Hepatocyte (in vitro differentiated cells): ENCODE measurements at regions not wholly inside any gene's neighbourhood (a gene's known extent, or its start where the extent isn't known, plus 50 kb on each side); places are given as distances from the start of the nearest gene placed in this dataset.

Source experiments
- DNase-seq: peaks from one replicate; pipeline ENCODE4 v3.0.0-alpha.2; 2016; ENCODE audit warnings: low spot score
- H2AFZ ChIP-seq: fragments of 200-600 bp; sonication (generic); 2 replicates; pipeline ENCODE4 v1.6.0; 2016; ENCODE audit warnings: antibody characterized with exemption, mild to moderate bottlenecking
- H3K27ac ChIP-seq: fragments of 200-600 bp; sonication (generic); 2 replicates; pipeline ENCODE4 v1.5.1; 2016; ENCODE audit warnings: mild to moderate bottlenecking
- H3K27me3 ChIP-seq: fragments of 200-600 bp; sonication (generic); 2 replicates; pipeline ENCODE4 v1.6.1; 2016
- H3K36me3 ChIP-seq: fragments of 200-600 bp; sonication (generic); replicated peaks from 2 replicates; pipeline ENCODE4 v1.5.1; 2016; ENCODE audit warnings: low read depth; ENCODE audit not compliant: insufficient read depth
- H3K4me1 ChIP-seq: fragments of 200-600 bp; sonication (generic); 2 replicates; pipeline ENCODE4 v1.5.1; 2016; ENCODE audit warnings: mild to moderate bottlenecking, moderate library complexity; ENCODE audit not compliant: insufficient read depth
- H3K4me2 ChIP-seq: fragments of 200-600 bp; sonication (generic); 2 replicates; pipeline ENCODE4 v1.6.0; 2016
- H3K4me3 ChIP-seq: fragments of 200-600 bp; sonication (generic); 2 replicates; pipeline ENCODE4 v1.5.1; 2016; ENCODE audit warnings: mild to moderate bottlenecking
- H3K79me2 ChIP-seq: fragments of 200-600 bp; sonication (generic); 2 replicates; pipeline ENCODE4 v1.6.0; 2017; ENCODE audit warnings: mild to moderate bottlenecking
- H3K9me2 ChIP-seq: fragments of 200-600 bp; sonication (generic); replicated peaks from 2 replicates; pipeline ENCODE4 v1.6.0; 2017; ENCODE audit warnings: mild to moderate bottlenecking; ENCODE audit not compliant: insufficient read depth
- H3K9me3 ChIP-seq: fragments of 200-600 bp; sonication (generic); 2 replicates; pipeline ENCODE4 v1.5.1; 2016; ENCODE audit warnings: low read depth, mild to moderate bottlenecking
- H4K20me1 ChIP-seq: fragments of 200-600 bp; sonication (generic); 2 replicates; pipeline ENCODE4 v1.6.0; 2016; ENCODE audit warnings: mild to moderate bottlenecking; ENCODE audit not compliant: insufficient read depth, poor library complexity, severe bottlenecking
- EZH2 ChIP-seq: fragments of 200-600 bp; sonication (generic); IDR thresholded peaks from 2 replicates; pipeline ENCODE4 v1.6.1; 2016; ENCODE audit warnings: antibody characterized with exemption, mild to moderate bottlenecking, borderline replicate concordance
- EZH2phosphoT487 ChIP-seq: fragments of 200-600 bp; sonication (generic); IDR thresholded peaks from one replicate; pipeline ENCODE4 v1.6.1; 2018; ENCODE audit warnings: antibody characterized with exemption, mild to moderate bottlenecking, low read depth, moderate library complexity; ENCODE audit not compliant: unreplicated experiment, severe bottlenecking
- WGBS: methylation state at CpG from one replicate; pipeline ENCODE4 v1.1.6; 2016; ENCODE audit warnings: low lambda C conversion rate; ENCODE audit errors: missing lambda C conversion rate; 5-methylcytosine and 5-hydroxymethylcytosine counted together
- TF ChIP-seq, protein P1 (sequence below): fragments of 200-600 bp; sonication (generic); IDR thresholded peaks from 2 replicates; pipeline ENCODE4 v1.5.1; 2016; ENCODE audit warnings: antibody characterized with exemption, mild to moderate bottlenecking; ENCODE audit not compliant: poor library complexity

DNA sequence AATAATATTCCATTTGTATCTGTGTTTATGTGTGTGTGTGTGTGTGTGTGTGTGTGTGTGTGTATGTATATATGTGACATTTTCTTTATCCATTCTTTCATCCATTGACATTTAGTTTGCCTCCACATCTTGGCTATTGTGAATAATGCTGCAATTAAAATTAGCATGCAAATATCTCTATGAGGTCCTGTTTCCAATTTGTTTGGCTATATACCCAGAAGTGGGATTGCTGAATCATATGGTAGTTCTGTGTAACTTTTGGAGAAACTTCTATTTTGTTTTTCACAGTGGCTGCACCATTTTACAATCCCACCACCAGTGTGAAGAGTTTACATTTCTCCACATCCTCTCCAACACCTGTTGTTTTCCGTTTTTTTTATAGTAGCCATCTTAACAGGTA is 53.1 kb downstream of the CH25H start:
- Histone ChIP-seq H3K36me3 (no peaks in the 10 kb centered on the region), H3K27ac (no peak overlapping the region), H3K4me2 (no peak overlapping the region), H2AFZ (no peak overlapping the region), H3K9me2 (no peaks in the 10 kb centered on the region), H3K4me3 (no peak overlapping the region), H3K4me1 (no peaks in the 10 kb centered on the region), H4K20me1 (no peaks in the 10 kb centered on the region), H3K9me3 (no peaks in the 10 kb centered on the region), H3K27me3 (no peaks in the 10 kb centered on the region), H3K79me2 (no peaks in the 10 kb centered on the region)
- 91% methylated on average over 1 of the region's 1 CpG for WGBS
- DNase-seq = no peak
- TF ChIP-seq EZH2 (no peak), EZH2phosphoT487 (no peak)
- TF ChIP-seq, protein P1, sequence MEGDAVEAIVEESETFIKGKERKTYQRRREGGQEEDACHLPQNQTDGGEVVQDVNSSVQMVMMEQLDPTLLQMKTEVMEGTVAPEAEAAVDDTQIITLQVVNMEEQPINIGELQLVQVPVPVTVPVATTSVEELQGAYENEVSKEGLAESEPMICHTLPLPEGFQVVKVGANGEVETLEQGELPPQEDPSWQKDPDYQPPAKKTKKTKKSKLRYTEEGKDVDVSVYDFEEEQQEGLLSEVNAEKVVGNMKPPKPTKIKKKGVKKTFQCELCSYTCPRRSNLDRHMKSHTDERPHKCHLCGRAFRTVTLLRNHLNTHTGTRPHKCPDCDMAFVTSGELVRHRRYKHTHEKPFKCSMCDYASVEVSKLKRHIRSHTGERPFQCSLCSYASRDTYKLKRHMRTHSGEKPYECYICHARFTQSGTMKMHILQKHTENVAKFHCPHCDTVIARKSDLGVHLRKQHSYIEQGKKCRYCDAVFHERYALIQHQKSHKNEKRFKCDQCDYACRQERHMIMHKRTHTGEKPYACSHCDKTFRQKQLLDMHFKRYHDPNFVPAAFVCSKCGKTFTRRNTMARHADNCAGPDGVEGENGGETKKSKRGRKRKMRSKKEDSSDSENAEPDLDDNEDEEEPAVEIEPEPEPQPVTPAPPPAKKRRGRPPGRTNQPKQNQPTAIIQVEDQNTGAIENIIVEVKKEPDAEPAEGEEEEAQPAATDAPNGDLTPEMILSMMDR = no peak

DNA sequence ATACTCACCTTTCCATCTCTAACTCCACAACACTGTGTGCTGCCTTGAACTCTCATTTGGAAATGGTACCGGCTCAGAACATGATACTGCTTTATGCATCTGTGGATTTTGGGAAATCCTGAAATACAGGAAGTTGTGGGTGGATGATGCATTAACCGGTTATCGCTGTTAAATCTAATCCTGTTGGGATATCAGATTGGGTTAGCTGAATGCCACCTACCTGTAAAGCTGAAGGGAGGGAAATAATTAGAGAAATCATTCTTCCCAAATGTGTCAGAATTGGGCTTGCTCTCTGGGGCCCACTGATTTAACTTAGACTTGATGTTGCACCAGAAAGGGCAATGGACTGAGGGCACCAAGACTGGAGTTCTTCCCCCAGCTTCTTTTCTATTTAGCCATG is 54.0 kb downstream of the CH25H start:
- H4K20me1 ChIP-seq = no peaks in the 10 kb centered on the region
- no peak overlapping the region for H3K27ac ChIP-seq
- no peak overlapping the region for H3K4me3 ChIP-seq
- no peaks in the 10 kb centered on the region for H3K9me2 ChIP-seq
- H3K4me1 ChIP-seq = no peaks in the 10 kb centered on the region
- H3K79me2 ChIP-seq = no peaks in the 10 kb centered on the region
- WGBS = 87% methylated on average over 3 of the region's 3 CpGs
- no peaks in the 10 kb centered on the region for H3K36me3 ChIP-seq
- H3K9me3 ChIP-seq = no peaks in the 10 kb centered on the region
- no peak for TF ChIP-seq EZH2
- TF ChIP-seq EZH2phosphoT487 = no peak
- TF ChIP-seq, protein P1 = no peak
- H3K27me3 ChIP-seq = no peaks in the 10 kb centered on the region
- H3K4me2 ChIP-seq = no peak overlapping the region
- no peak overlapping the region for H2AFZ ChIP-seq
- DNase-seq = no peak

DNA sequence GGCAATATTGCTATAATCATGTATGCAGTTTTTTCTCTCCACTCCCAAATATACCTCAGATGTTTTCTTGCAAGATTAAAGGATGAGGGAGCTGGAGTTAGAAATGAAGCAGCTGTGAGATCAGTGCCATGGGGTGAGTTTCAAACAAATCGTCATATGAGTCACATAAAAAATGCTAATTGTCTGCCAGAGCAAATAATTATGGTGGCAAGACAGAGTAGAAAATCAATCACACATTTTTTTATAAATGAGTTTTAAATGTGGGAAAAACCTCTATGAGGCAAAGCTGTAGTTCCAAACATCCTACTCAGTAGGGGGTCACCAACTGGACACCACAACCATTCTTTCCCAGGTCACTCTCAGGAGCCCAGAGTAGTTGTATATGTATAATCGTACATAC is 55.3 kb downstream of the CH25H start:
- H3K4me2 ChIP-seq = no peak overlapping the region
- H3K4me3 ChIP-seq = no peak overlapping the region
- no peak for TF ChIP-seq EZH2

DNA sequence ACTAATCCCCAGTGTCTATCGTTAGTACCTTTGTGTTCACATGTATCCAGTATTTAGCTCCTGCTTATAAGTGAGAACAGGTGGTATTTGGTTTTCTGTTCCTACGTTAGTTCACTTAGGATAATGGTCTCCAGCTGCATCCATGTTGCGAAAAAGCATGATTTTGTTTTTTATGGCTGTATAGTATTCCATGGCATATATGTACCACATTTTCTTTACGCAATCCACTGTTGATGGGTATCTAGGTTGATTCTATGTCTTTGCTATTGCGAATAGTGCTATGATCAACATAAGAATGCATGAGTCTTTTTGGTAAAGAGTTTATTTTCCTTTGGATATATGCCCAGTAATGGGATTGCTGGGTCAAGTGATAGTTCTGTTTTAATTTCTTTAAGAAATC is 59.1 kb downstream of the CH25H start:
- H3K27me3 ChIP-seq = peaks cover 7% of the 10 kb centered on the region
- no peak overlapping the region for H2AFZ ChIP-seq
- H4K20me1 ChIP-seq = no peaks in the 10 kb centered on the region
- H3K9me2 ChIP-seq = no peaks in the 10 kb centered on the region
- no peak overlapping the region for H3K4me2 ChIP-seq
- H3K27ac ChIP-seq = no peak overlapping the region
- H3K4me1 ChIP-seq = no peaks in the 10 kb centered on the region
- H3K9me3 ChIP-seq = no peaks in the 10 kb centered on the region
- no peaks in the 10 kb centered on the region for H3K79me2 ChIP-seq
- H3K36me3 ChIP-seq = no peaks in the 10 kb centered on the region
- no peak overlapping the region for H3K4me3 ChIP-seq
- no peak for TF ChIP-seq EZH2
- no peak for DNase-seq
- WGBS = 89% methylated on average over 5 of the region's 5 CpGs

More for the DNA sequence above, 55.3 kb downstream of the CH25H start:
- Histone ChIP-seq H3K27me3 (no peaks in the 10 kb centered on the region), H2AFZ (no peak overlapping the region), H3K79me2 (no peaks in the 10 kb centered on the region), H3K36me3 (no peaks in the 10 kb centered on the region), H3K9me3 (no peaks in the 10 kb centered on the region), H3K9me2 (no peaks in the 10 kb centered on the region), H4K20me1 (no peaks in the 10 kb centered on the region), H3K4me1 (no peaks in the 10 kb centered on the region), H3K27ac (no peak overlapping the region)
- WGBS = 69% methylated on average over 2 of the region's 2 CpGs
- no peak for DNase-seq
